H1 (cell line): ENCODE measurements at regions not wholly inside any gene's neighbourhood (a gene's known extent, or its start where the extent isn't known, plus 50 kb on each side); places are given as distances from the start of the nearest gene placed in this dataset.

ENCODE experiments used
- CREB1 ChIP-seq: IDR thresholded peaks from 2 replicates; pipeline ENCODE4 v1.6.1; 2012; ENCODE audit warnings: inconsistent platforms
- CTCF ChIP-seq, 3 experiments: IDR thresholded peaks; 1 replicate in 2 of 3; 2 replicates in 1 of 3; pipeline versions ENCODE4 v1.5.1 to v1.6.1; 2011; ENCODE audit warnings: low read length in 3 of 3, mild to moderate bottlenecking in 3 of 3, inconsistent platforms in 2 of 3, low read depth in 1 of 3, moderate library complexity in 1 of 3; ENCODE audit not compliant: insufficient read depth in 1 of 3; ENCODE audit errors: control extremely low read depth in 1 of 3
- GTF2F1 ChIP-seq: IDR thresholded peaks from 2 replicates; pipeline ENCODE4 v1.6.1; 2012; ENCODE audit warnings: low read depth, low read length, improper control_type of control experiment, borderline replicate concordance
- MAX ChIP-seq: IDR thresholded peaks from 2 replicates; pipeline ENCODE4 v1.6.1; 2012; ENCODE audit warnings: inconsistent platforms
- NRF1 ChIP-seq: IDR thresholded peaks from 2 replicates; pipeline ENCODE4 v1.6.1; 2011; ENCODE audit warnings: mild to moderate bottlenecking, low read depth, low read length, improper control_type of control experiment
- POLR2AphosphoS5 ChIP-seq: IDR thresholded peaks from 2 replicates; pipeline ENCODE4 v1.6.1; 2011; ENCODE audit warnings: low read depth, low read length
- RXRA ChIP-seq: IDR thresholded peaks from 2 replicates; pipeline ENCODE4 v1.6.1; 2011; ENCODE audit warnings: low read depth, mild to moderate bottlenecking, low read length, moderate library complexity; ENCODE audit not compliant: insufficient read depth
- SRF ChIP-seq: IDR thresholded peaks from 2 replicates; pipeline ENCODE4 v1.6.1; 2011; ENCODE audit warnings: mild to moderate bottlenecking, low read depth, low read length, moderate library complexity
- TAF1 ChIP-seq: IDR thresholded peaks from 2 replicates; pipeline ENCODE4 v1.6.1; 2011; ENCODE audit warnings: mild to moderate bottlenecking, low read depth, low read length
- USF2 ChIP-seq: IDR thresholded peaks from 2 replicates; pipeline ENCODE4 v1.6.1; 2011; ENCODE audit warnings: low read length, improper control_type of control experiment

- no peak for TF ChIP-seq POLR2AphosphoS5
- no peak for TF ChIP-seq TAF1
- no peak for TF ChIP-seq USF2
- no peak for TF ChIP-seq CREB1
- no peak for TF ChIP-seq RXRA
- TF ChIP-seq MAX = no peak
- no peak for TF ChIP-seq NRF1
- no peak for TF ChIP-seq SRF
- TF ChIP-seq CTCF (IDR thresholded peaks at IDR 0.05; ENCODE audit: control extremely low read depth in 1 of 3, insufficient read depth in 1 of 3, low read depth in 1 of 3, low read length in 3 of 3) = no peak
- no peak for TF ChIP-seq GTF2F1
These were observed 183.6 kb upstream of the GRIP1 start for GRCh38 chr12:66862356-66862985.
